ENCODE measurements at regions not wholly inside any gene's neighbourhood (a gene's known extent, or its start where the extent isn't known, plus 50 kb on each side); places are given as distances from the start of the nearest gene placed in this dataset.

GRCh38 chr18:68462766-68463165 is 252.1 kb downstream of the TMX3 start:
- DNase-seq: no peak

GRCh38 chr18:68462148-68462547 is 252.8 kb downstream of the TMX3 start:
- DNase-seq: no peak

- DNase-seq: no peak
Observed at GRCh38 chr18:68461481-68462018, 253.4 kb downstream of the TMX3 start.

- no peak for DNase-seq
Observed at GRCh38 chr18:68459968-68460367, 254.9 kb downstream of the TMX3 start.

GRCh38 chr18:68456985-68457384 is 257.9 kb downstream of the TMX3 start:
- no peak for DNase-seq

DNA sequence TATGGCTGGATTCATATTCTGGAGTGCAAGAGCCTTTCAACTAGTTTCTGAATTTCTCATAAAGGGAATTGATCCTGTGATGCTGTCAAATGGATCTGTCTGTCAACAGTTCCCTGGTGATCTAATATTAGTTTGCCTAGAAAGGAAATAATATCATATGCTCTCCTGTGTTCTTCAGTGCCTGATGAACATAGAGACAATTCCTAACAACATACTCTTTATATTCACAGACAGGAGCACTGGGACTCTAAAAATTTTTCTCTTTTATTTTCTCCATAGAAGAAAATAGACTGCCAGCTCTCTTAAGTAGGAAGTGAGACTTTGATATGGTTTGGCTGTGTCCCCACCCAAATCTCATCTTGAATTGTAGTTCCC is 259.7 kb downstream of the TMX3 start:
- no peak for DNase-seq

GRCh38 chr18:68454511-68455228 is 260.2 kb downstream of the TMX3 start:
- DNase-seq: no peak

DNA sequence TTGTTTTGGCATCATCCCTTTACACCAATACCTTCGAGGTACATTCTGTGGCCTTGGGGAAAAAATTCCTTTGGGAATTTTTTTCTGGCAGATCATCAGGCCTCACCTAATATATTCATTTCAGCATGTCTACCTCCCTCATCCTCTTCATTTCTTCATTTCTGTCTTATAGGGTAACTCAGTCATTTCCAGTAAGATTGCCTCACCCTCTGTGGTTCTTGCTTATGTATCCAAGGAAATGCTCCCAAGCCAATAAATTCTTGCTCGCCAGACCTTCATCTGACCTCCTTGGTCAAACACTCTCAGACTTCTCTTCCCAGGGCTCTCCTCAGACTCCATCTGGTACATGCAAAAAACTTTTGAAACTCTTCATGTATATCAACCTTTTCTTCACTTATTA is 265.6 kb downstream of the TMX3 start:
- DNase-seq: no peak

GRCh38 chr18:68448736-68449135 is 266.2 kb downstream of the TMX3 start:
- DNase-seq: no peak

GRCh38 chr18:68447286-68447685 is 267.6 kb downstream of the TMX3 start:
- no peak for DNase-seq

- no peak for DNase-seq
Observed at GRCh38 chr18:68445668-68446426, 269.1 kb downstream of the TMX3 start.

GRCh38 chr18:68445136-68445535 is 269.8 kb downstream of the TMX3 start:
- no peak for DNase-seq

GRCh38 chr18:68441241-68441640 is 273.7 kb downstream of the TMX3 start:
- no peak for DNase-seq

- DNase-seq: no peak
Observed at GRCh38 chr18:68440433-68440832, 274.5 kb downstream of the TMX3 start.

GRCh38 chr18:68439642-68440041 is 275.3 kb downstream of the TMX3 start:
- DNase-seq: no peak

- DNase-seq: no peak
Observed at GRCh38 chr18:68438983-68439382, 275.9 kb downstream of the TMX3 start.

- no peak for DNase-seq
Observed at GRCh38 chr18:68438536-68438935, 276.4 kb downstream of the TMX3 start.

DNA sequence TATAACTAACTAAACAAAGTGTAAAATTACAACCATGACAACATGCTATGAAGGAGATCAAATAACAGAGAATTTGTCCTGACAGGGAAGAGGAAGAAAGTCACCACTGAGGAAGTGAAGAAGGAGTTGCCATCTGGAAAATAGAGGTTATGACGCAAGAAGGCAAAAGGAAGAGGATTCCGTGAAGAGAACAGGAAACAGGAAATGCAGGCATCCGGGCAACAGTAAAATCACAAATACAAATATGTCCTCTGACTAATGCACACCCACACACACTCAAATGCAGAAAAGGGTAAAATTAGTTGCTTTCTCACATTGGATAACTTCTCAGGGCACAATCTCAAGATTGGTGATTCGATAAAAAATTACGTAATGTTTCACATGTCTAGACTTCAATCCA is 278.4 kb downstream of the TMX3 start:
- DNase-seq: no peak

GRCh38 chr18:68435581-68435980 is 279.3 kb downstream of the TMX3 start:
- no peak for DNase-seq

- DNase-seq: no peak
Observed at GRCh38 chr18:68431922-68432198, 283.0 kb downstream of the TMX3 start.

DNA sequence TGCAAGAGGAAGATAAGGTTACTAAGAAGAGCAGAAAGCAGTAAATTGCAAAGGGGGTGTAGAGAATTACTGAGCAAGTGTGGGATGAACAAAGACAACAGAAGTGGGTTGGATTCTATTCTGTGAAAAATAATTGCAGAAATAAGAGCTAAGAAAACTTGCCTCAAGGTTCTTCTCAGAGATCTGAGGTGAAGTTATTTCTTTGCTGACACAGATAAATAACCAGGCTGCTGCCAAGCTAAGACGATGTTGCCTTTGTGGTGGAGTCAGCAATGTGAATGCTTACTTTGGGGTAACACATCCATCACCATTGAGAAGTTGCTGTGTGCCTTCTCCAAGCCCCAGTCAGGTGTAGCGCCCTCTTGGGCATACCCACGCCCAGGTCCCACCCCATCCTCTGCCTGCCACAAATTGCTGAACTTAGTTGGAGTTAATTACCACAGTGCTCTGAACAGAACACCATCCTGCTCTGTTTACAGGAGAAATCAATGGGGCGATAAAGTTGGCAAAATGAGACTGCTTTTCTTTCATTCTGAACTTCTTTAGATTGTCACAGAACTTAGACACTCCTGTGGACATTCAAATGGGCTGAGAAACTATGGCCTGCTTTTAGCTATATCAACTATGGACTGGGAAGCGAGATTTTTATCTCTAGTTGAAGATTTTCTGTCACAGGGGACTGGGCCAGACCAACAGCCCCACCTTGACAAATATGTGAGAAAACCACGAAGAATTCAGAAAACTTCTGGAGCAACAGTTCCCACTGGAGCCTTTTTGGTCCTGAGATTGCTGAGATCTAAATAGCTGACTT is 283.6 kb downstream of the TMX3 start:
- no peak for DNase-seq

- DNase-seq: no peak
Observed at GRCh38 chr18:68429841-68430240, 285.1 kb downstream of the TMX3 start.

- no peak for DNase-seq
Observed at GRCh38 chr18:68429111-68429510, 285.8 kb downstream of the TMX3 start.

- DNase-seq: no peak
Observed at GRCh38 chr18:68428661-68429060, 286.2 kb downstream of the TMX3 start.
